Small intestine (tissue), 7 donors: ENCODE measurements at regions not wholly inside any gene's neighbourhood (a gene's known extent, or its start where the extent isn't known, plus 50 kb on each side); places are given as distances from the start of the nearest gene placed in this dataset.
"Not testable (repeated sequence)": the region's sequence is repeated elsewhere in the genome, so short reads cannot be mapped to it uniquely, and the experiment has no call there.

Experiments used
- DNase-seq, 2 donors: peaks; one replicate each; pipeline versions ENCODE4 v3.0.0 to v3.0.0-alpha.2; 2013
- FAIRE-seq: peaks from 2 replicates; lab custom pipeline; 2012; peaks lifted over from hg19 to GRCh38; lab: Jason Lieb, UNC
- H3K27ac ChIP-seq, 3 donors: one replicate each; pipeline ENCODE4 v1.5.1; 2013; ENCODE audit warnings: low read length in 2 of 3, mild to moderate bottlenecking in 2 of 3, control low read depth in 1 of 3, inconsistent platforms in 1 of 3, low read depth in 1 of 3, moderate library complexity in 1 of 3
- H3K27me3 ChIP-seq, 3 donors: one replicate each; pipeline ENCODE4 v1.6.1; 2013; ENCODE audit warnings: low read length in 3 of 3, inconsistent platforms in 1 of 3; ENCODE audit not compliant: control insufficient read depth in 3 of 3, insufficient read depth in 3 of 3
- H3K36me3 ChIP-seq, 3 donors: one replicate each; pipeline ENCODE4 v1.6.1; 2013; ENCODE audit warnings: low read length in 3 of 3, inconsistent platforms in 1 of 3, low read depth in 1 of 3, mild to moderate bottlenecking in 1 of 3, moderate library complexity in 1 of 3; ENCODE audit not compliant: control insufficient read depth in 3 of 3, insufficient read depth in 2 of 3
- H3K4me1 ChIP-seq, 3 donors: one replicate each; pipeline ENCODE4 v1.6.1; 2013; ENCODE audit warnings: low read length in 2 of 3, inconsistent platforms in 1 of 3, low read depth in 1 of 3, mild to moderate bottlenecking in 1 of 3, moderate library complexity in 1 of 3; ENCODE audit not compliant: control insufficient read depth in 3 of 3, insufficient read depth in 2 of 3
- H3K4me3 ChIP-seq, 3 donors: one replicate each; pipeline ENCODE4 v1.5.1; 2013; ENCODE audit warnings: low read length in 3 of 3, control low read depth in 1 of 3, inconsistent platforms in 1 of 3, low read depth in 1 of 3, mild to moderate bottlenecking in 1 of 3, moderate library complexity in 1 of 3
- H3K9me3 ChIP-seq, 2 donors: one replicate each; pipeline ENCODE4 v1.6.1; 2013; ENCODE audit warnings: low read depth in 1 of 2, low read length in 1 of 2; ENCODE audit not compliant: control insufficient read depth in 2 of 2, insufficient read depth in 1 of 2
- WGBS, 3 donors: extraction: QIAGEN DNeasy Blood & Tissue Kit; methylation state at CpG; one replicate each; pipeline ENCODE4 v1.1.7; 2013; 5-methylcytosine and 5-hydroxymethylcytosine counted together
- donor health status: healthy with polysubstance abuse.
- donor health status: control.
- donor health status: control.
- donor health status: Bipolar disorder and iron deficiency.
- donor health status: healthy.

GRCh38 chr12:87596134-87596533 lies 433.1 kb downstream of the C12orf50 start:
- Histone ChIP-seq H3K4me1 (no peaks in the 10 kb centered on the region), H3K36me3 (no peaks in the 10 kb centered on the region), H3K9me3 (no peaks in the 10 kb centered on the region), H3K4me3 (no peak overlapping the region), H3K27ac (no peak overlapping the region), H3K27me3 (no peaks in the 10 kb centered on the region)
- WGBS, 3 donors: 85 to 92% (median 88%) methylated on average over 5 of the region's 5 CpGs
- no peak for FAIRE-seq
- DNase-seq: no peak

GRCh38 chr12:87585882-87586557 lies 443.2 kb downstream of the C12orf50 start:
- no peaks in the 10 kb centered on the region for H3K9me3 ChIP-seq
- no peaks in the 10 kb centered on the region for H3K4me1 ChIP-seq
- no peak for FAIRE-seq
- no peaks in the 10 kb centered on the region for H3K27me3 ChIP-seq
- no peak overlapping the region for H3K4me3 ChIP-seq
- WGBS, 3 donors: 48 to 57% (median 56%) methylated on average over 2 of the region's 2 CpGs
- DNase-seq: no peak
- H3K27ac ChIP-seq: no peak overlapping the region
- H3K36me3 ChIP-seq: no peaks in the 10 kb centered on the region

DNA sequence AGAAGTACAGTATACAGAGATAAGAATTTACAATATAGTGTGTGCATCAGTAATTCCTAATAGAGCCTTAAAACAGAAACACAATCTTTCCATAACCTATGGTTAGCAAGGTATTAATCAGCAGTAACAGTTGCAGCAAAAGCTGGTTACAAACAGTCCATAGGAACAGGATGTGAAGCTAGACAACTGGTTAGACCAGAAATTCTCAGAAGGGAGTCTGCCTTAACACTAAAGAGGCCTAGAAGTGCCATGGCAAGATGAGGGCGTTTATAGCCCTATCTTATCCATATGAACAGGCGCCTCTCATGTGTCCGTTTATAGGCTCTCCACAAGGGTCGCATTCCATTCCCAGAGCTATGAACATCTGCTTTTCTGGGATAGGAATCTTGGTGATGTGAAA lies 450.1 kb downstream of the C12orf50 start:
- not testable (repeated sequence) for H3K27me3 ChIP-seq, DNase-seq, H3K4me1 ChIP-seq, H3K9me3 ChIP-seq, FAIRE-seq, H3K27ac ChIP-seq, H3K36me3 ChIP-seq, H3K4me3 ChIP-seq
- 74 to 90% (median 85%) methylated on average over 4 of the region's 4 CpGs for WGBS, 3 donors

DNA sequence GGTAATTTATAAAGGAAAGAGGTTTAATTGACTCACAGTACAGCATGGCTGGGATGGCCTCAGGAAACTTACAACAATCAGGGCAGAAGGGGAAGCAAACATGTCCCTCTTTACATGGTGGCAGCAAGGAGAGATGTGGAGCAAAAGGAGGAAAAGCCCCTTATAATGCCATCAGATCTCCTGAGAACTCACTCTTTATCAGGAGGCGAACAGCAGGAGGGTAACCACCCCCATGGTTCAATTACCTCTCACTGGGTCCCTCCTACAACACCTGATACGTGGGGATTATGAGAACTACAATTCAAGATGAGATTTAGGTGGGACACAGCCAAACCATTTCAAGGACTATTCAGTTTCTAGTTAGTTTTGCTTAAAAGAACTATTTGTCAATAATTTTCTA lies 453.3 kb downstream of the C12orf50 start:
- 41 to 47% (median 42%) methylated on average over 2 of the region's 2 CpGs for WGBS, 3 donors
- Histone ChIP-seq H3K4me3 (no peak overlapping the region), H3K9me3 (no peaks in the 10 kb centered on the region), H3K4me1 (no peaks in the 10 kb centered on the region), H3K27me3 (no peaks in the 10 kb centered on the region), H3K27ac (no peak overlapping the region), H3K36me3 (no peaks in the 10 kb centered on the region)
- no peak for DNase-seq
- FAIRE-seq: no peak

GRCh38 chr12:87566918-87567317 lies 462.3 kb downstream of the C12orf50 start:
- not testable (repeated sequence) for H3K27me3 ChIP-seq, H3K36me3 ChIP-seq, H3K27ac ChIP-seq, FAIRE-seq, DNase-seq, H3K4me1 ChIP-seq, H3K4me3 ChIP-seq
- peaks cover 0 to 10% of the 10 kb centered on the region in 2 donors for H3K9me3 ChIP-seq
- 86 to 91% (median 87%) methylated on average over 4 of the region's 4 CpGs for WGBS, 3 donors

- H3K9me3 ChIP-seq: no peaks in the 10 kb centered on the region
- DNase-seq (no peak), FAIRE-seq (no peak)
- 57 to 69% (median 58%) methylated on average over 5 of the region's 5 CpGs for WGBS, 3 donors
- no peak overlapping the region for H3K27ac ChIP-seq
- H3K4me1 ChIP-seq: no peaks in the 10 kb centered on the region
- no peaks in the 10 kb centered on the region for H3K27me3 ChIP-seq
- no peaks in the 10 kb centered on the region for H3K36me3 ChIP-seq
- H3K4me3 ChIP-seq: no peak overlapping the region
These were observed 472.2 kb downstream of the C12orf50 start for GRCh38 chr12:87556985-87557384.

DNA sequence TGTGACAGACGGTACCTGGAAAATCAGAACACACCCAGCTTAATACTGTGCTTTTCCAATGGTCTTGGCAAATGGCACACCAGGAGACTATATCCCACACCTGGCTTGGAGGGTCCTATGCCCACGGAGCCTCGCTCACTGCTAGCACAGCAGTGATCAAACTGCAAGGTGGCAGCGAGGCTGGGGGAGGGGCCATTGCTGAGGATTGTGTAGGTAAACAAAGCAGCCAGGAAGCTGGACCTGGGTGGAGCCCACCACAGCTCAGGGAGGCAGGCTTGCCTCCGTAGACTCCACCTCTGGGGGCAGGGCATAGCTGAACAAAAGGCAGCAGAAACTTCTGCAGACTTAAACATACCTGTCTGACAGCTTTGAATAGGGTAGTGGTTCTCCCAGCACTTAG lies 498.0 kb downstream of the C12orf50 start:
- not testable (repeated sequence) for H3K27me3 ChIP-seq, H3K4me3 ChIP-seq, H3K9me3 ChIP-seq, FAIRE-seq, H3K4me1 ChIP-seq, H3K27ac ChIP-seq, H3K36me3 ChIP-seq, DNase-seq
- WGBS, 3 donors: 69 to 76% (median 71%) methylated on average over 5 of the region's 5 CpGs

DNA sequence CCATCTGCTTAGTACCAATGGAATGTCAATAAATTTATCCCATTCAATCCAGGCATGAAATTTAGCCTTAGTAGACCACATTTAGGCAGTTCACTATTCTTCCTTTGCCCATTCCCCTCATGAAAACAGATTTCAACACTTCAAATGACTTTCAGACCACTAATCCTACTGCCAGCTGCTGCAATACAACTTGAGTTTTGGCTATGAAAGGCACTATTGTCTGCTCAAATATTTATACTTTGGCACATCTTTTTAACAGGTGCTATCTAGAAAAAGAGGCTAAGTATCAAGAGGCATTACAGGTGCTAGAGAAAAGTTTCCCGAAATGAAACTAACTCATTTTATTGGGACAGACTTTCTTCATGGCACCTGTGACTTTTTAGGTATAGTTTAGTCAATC lies 499.8 kb downstream of the C12orf50 start:
- no peak overlapping the region for H3K4me3 ChIP-seq
- H3K4me1 ChIP-seq: no peaks in the 10 kb centered on the region
- H3K27ac ChIP-seq: no peak overlapping the region
- no peak for FAIRE-seq
- no peaks in the 10 kb centered on the region for H3K36me3 ChIP-seq
- H3K27me3 ChIP-seq: no peaks in the 10 kb centered on the region
- DNase-seq: no peak
- H3K9me3 ChIP-seq: peaks cover 0 to 7% of the 10 kb centered on the region in 2 donors
- WGBS, 3 donors: 77 to 90% (median 84%) methylated on average over 1 of the region's 1 CpG

DNA sequence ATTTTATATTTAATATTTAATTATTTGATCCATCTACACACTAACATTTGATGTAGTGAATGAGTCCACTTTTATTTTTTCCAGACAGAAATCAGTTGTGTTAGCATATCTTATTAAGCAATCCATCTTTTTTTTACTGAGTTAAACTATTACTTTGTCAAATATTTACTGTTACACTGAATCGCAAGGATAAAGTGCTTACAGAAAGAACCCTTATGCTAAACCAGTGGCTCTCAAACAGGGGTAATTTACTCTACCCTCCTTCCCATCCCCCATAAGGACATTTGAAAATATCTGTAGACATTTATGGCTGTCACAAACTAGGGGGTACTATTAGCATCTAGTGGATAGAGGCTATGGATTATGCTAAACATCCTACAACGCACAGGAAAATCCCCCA lies 508.2 kb downstream of the C12orf50 start:
- Histone ChIP-seq H3K27ac (no peak overlapping the region), H3K9me3 (no peaks in the 10 kb centered on the region), H3K4me3 (no peak overlapping the region), H3K4me1 (no peaks in the 10 kb centered on the region), H3K27me3 (no peaks in the 10 kb centered on the region), H3K36me3 (no peaks in the 10 kb centered on the region)
- 46 to 76% (median 57%) methylated on average over 2 of the region's 2 CpGs for WGBS, 3 donors
- DNase-seq: no peak
- FAIRE-seq: no peak
